Smooth muscle cell (in vitro differentiated cells): ENCODE measurements at regions not wholly inside any gene's neighbourhood (a gene's known extent, or its start where the extent isn't known, plus 50 kb on each side); places are given as distances from the start of the nearest gene placed in this dataset.
"Not testable (repeated sequence)": the region's sequence is repeated elsewhere in the genome, so short reads cannot be mapped to it uniquely, and the experiment has no call there.

Experiments used
- DNase-seq: peaks from one replicate; lab custom pipeline; 2025; ENCODE audit not compliant: unreplicated experiment; lab: John Stamatoyannopoulos, UW
- H2AFZ ChIP-seq: fragments of 200-600 bp; sonication (generic); 2 replicates; pipeline ENCODE4 v1.6.0; 2016; ENCODE audit warnings: antibody characterized with exemption, low read depth, mild to moderate bottlenecking
- H3F3A ChIP-seq: fragments of 200-600 bp; sonication (generic); 2 replicates; pipeline ENCODE4 v1.6.0; 2017; ENCODE audit warnings: antibody characterized with exemption, low read depth
- H3K27ac ChIP-seq: fragments of 200-600 bp; sonication (generic); 2 replicates; pipeline ENCODE4 v1.5.1; 2016; ENCODE audit warnings: low read depth, mild to moderate bottlenecking
- H3K27me3 ChIP-seq: fragments of 200-600 bp; sonication (generic); 2 replicates; pipeline ENCODE4 v1.6.1; 2016; ENCODE audit warnings: low read depth, mild to moderate bottlenecking
- H3K36me3 ChIP-seq: fragments of 200-600 bp; sonication (generic); 2 replicates; pipeline ENCODE4 v1.5.1; 2016; ENCODE audit warnings: low read depth
- H3K4me1 ChIP-seq: fragments of 200-600 bp; sonication (generic); 2 replicates; pipeline ENCODE4 v1.5.1; 2016; ENCODE audit warnings: low read depth
- H3K4me2 ChIP-seq: fragments of 200-600 bp; sonication (generic); 2 replicates; pipeline ENCODE4 v1.6.0; 2016; ENCODE audit warnings: mild to moderate bottlenecking
- H3K4me3 ChIP-seq: fragments of 200-600 bp; sonication (generic); 2 replicates; pipeline ENCODE4 v1.5.1; 2016; ENCODE audit warnings: mild to moderate bottlenecking
- H3K79me2 ChIP-seq: fragments of 200-600 bp; sonication (generic); 2 replicates; pipeline ENCODE4 v1.6.0; 2016; ENCODE audit warnings: low read depth, mild to moderate bottlenecking
- H3K9ac ChIP-seq: fragments of 200-600 bp; sonication (generic); 2 replicates; pipeline ENCODE4 v1.6.0; 2016; ENCODE audit warnings: low read depth
- H3K9me3 ChIP-seq: fragments of 200-600 bp; sonication (generic); replicated peaks from 2 replicates; pipeline ENCODE4 v1.5.1; 2016; ENCODE audit warnings: low read depth
- H4K20me1 ChIP-seq: fragments of 200-600 bp; sonication (generic); 2 replicates; pipeline ENCODE4 v1.6.0; 2016; ENCODE audit warnings: low read depth
- CTCF ChIP-seq: fragments of 200-600 bp; sonication (generic); IDR thresholded peaks from 2 replicates; pipeline ENCODE4 v1.5.1; 2017; ENCODE audit warnings: borderline replicate concordance, mild to moderate bottlenecking, antibody characterized with exemption; ENCODE audit not compliant: insufficient read depth, poor library complexity, severe bottlenecking
- WGBS: methylation state at CpG from one replicate; pipeline ENCODE4 v1.1.7; 2016; ENCODE audit warnings: low lambda C conversion rate; 5-methylcytosine and 5-hydroxymethylcytosine counted together

DNA sequence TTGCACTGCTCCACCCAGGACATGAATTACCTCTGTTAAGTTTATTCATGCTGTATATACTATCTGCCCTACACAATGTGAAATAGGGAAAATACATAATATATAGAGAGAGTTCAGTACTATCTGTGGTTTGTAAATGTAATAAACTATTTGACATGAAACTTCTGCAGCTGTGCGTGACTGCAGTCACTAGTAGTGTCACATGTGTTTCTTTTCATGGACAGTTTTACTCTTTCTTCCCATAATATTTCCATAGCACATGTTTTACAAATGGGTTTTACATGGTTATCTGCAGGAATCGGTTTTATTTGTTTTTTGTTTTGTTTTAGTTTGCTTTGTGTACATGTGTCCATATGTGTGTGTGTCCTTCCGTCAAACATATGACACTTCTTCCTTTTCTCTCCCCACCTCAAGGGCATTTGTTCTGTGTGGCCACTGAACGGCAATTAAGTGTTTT is 1644.1 kb upstream of the FLRT2 start:
- H3K36me3 ChIP-seq, result no peaks in the 10 kb centered on the region
- no peak overlapping the region for H3K4me2 ChIP-seq
- WGBS, result 71% methylated on average over 4 of the region's 4 CpGs
- no peak overlapping the region for H3K9ac ChIP-seq
- TF ChIP-seq CTCF, result no peak
- H3K27ac ChIP-seq, result no peak overlapping the region
- H3K27me3 ChIP-seq, result no peaks in the 10 kb centered on the region
- H3K4me3 ChIP-seq, result no peak overlapping the region
- no peaks in the 10 kb centered on the region for H4K20me1 ChIP-seq
- H3K9me3 ChIP-seq, result no peaks in the 10 kb centered on the region
- H3K4me1 ChIP-seq, result no peaks in the 10 kb centered on the region
- H2AFZ ChIP-seq, result no peak overlapping the region
- H3F3A ChIP-seq, result no peaks in the 10 kb centered on the region
- no peak for DNase-seq
- no peaks in the 10 kb centered on the region for H3K79me2 ChIP-seq

DNA sequence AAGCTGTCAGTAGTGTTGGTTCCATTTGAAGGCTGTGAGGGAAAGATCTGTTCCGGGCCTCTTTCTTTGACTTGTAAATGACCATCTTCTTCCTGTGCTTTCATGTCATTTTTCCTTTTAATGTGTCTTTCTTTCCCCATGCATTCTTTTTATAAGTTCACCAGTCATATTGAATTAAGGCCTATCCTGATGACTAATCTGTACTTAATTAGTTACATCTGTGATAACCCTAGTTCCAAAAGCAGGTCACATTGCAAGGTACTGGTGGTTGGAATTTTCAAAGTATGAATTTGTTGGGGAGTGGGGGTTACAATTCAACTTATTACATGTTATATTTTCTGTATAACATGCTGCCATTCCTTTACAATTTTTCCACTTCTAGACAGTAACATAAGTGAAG is 1642.1 kb upstream of the FLRT2 start:
- 90% methylated on average over 1 of the region's 1 CpG for WGBS
- Histone ChIP-seq H3K9ac (no peak overlapping the region), H3K79me2 (no peaks in the 10 kb centered on the region), H3K27ac (no peak overlapping the region), H2AFZ (no peak overlapping the region), H3K9me3 (no peaks in the 10 kb centered on the region), H3K36me3 (no peaks in the 10 kb centered on the region), H3K4me2 (no peak overlapping the region), H3K4me3 (no peak overlapping the region), H4K20me1 (no peaks in the 10 kb centered on the region), H3K4me1 (no peaks in the 10 kb centered on the region), H3K27me3 (no peaks in the 10 kb centered on the region), H3F3A (no peaks in the 10 kb centered on the region)
- no peak for TF ChIP-seq CTCF
- no peak for DNase-seq

DNA sequence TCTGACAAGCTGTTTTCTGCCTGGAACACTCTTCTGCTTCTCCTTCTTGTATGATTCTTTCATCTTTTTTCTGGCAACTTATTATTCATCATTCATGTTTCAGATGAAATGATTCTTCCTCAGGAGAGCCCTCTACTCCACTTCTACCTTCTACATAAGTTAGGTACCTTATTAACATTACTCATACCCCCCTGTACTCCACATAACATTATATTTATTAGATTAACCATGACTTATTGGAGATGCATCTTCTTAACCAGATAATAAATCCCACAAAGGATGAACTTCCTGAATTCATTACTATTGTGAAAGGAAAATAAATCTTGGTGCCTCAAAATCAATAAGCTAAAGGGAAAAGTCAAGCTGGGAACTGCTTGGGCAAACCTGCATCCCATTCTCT is 1636.5 kb upstream of the FLRT2 start:
- no peak for DNase-seq
- no peak for TF ChIP-seq CTCF

DNA sequence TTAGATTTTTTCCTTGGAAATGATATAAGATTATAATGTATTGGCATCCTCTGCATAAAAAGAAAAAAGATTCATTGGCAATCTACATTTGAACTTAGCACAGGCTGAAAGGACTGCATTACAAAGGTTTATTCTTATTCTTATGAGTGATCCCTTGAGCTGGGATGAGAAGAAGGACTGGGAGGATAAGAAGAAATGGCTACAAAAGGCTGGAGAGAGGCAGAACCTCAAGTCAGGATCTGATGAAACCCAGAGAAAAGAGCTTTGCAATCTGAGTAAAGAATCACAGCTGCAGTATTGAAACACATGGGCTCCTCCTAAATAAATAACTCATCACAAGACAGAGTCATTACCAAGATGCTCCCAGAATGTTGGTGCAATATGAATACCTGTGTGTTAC is 1635.4 kb upstream of the FLRT2 start:
- Histone ChIP-seq H3K9ac (no peak overlapping the region), H3K27ac (no peak overlapping the region), H3F3A (no peaks in the 10 kb centered on the region), H2AFZ (no peak overlapping the region), H3K4me3 (no peak overlapping the region), H3K9me3 (no peaks in the 10 kb centered on the region), H3K79me2 (no peaks in the 10 kb centered on the region), H3K4me1 (no peaks in the 10 kb centered on the region), H3K36me3 (no peaks in the 10 kb centered on the region), H3K4me2 (no peak overlapping the region), H4K20me1 (no peaks in the 10 kb centered on the region), H3K27me3 (no peaks in the 10 kb centered on the region)
- TF ChIP-seq CTCF, result no peak
- DNase-seq, result no peak

More for the DNA sequence above, 1636.5 kb upstream of the FLRT2 start:
- Histone ChIP-seq H3K36me3 (no peaks in the 10 kb centered on the region), H3K4me1 (no peaks in the 10 kb centered on the region), H3K9me3 (no peaks in the 10 kb centered on the region), H3K27ac (no peak overlapping the region), H3K4me3 (no peak overlapping the region), H3K27me3 (no peaks in the 10 kb centered on the region), H4K20me1 (no peaks in the 10 kb centered on the region), H3K4me2 (no peak overlapping the region), H3F3A (no peaks in the 10 kb centered on the region), H2AFZ (no peak overlapping the region), H3K9ac (no peak overlapping the region), H3K79me2 (no peaks in the 10 kb centered on the region)

GRCh38 chr14:83898558-83898957 is 1631.4 kb upstream of the FLRT2 start:
- 89% methylated on average over 2 of the region's 2 CpGs for WGBS
- not testable (repeated sequence) for H3K79me2 ChIP-seq, DNase-seq, H4K20me1 ChIP-seq, H3K27ac ChIP-seq, H3K36me3 ChIP-seq, H3K9me3 ChIP-seq, H3K27me3 ChIP-seq, H2AFZ ChIP-seq, H3K9ac ChIP-seq, H3K4me1 ChIP-seq, H3K4me2 ChIP-seq, H3F3A ChIP-seq, H3K4me3 ChIP-seq
